ENCODE measurements at regions not wholly inside any gene's neighbourhood (a gene's known extent, or its start where the extent isn't known, plus 50 kb on each side); places are given as distances from the start of the nearest gene placed in this dataset.
"Not testable (repeated sequence)": the region's sequence is repeated elsewhere in the genome, so short reads cannot be mapped to it uniquely, and the experiment has no call there.

GRCh38 chr4:138398322-138398721 lies 156.2 kb upstream of the SLC7A11 start:
- no peak for DNase-seq (ENCODE audit: low read depth)

- DNase-seq (ENCODE audit: low read depth), result no peak
These were observed 151.9 kb upstream of the SLC7A11 start for GRCh38 chr4:138393886-138394610.

- no peak for DNase-seq (ENCODE audit: low read depth)
These were observed 150.7 kb upstream of the SLC7A11 start for GRCh38 chr4:138392751-138393308.

- no peak for DNase-seq (ENCODE audit: low read depth)
These were observed 148.0 kb upstream of the SLC7A11 start for GRCh38 chr4:138389976-138390685.

GRCh38 chr4:138374947-138375346 lies 132.8 kb upstream of the SLC7A11 start:
- no peak for DNase-seq (ENCODE audit: low read depth)

- no peak for DNase-seq (ENCODE audit: low read depth)
These were observed 125.8 kb upstream of the SLC7A11 start for GRCh38 chr4:138367942-138368341.

- DNase-seq (ENCODE audit: low read depth), result not testable (repeated sequence)
These were observed 110.3 kb upstream of the SLC7A11 start for GRCh38 chr4:138352446-138352845.

GRCh38 chr4:138348055-138348454 lies 105.9 kb upstream of the SLC7A11 start:
- DNase-seq (ENCODE audit: low read depth), result no peak

- no peak for DNase-seq (ENCODE audit: low read depth)
These were observed 105.4 kb upstream of the SLC7A11 start for GRCh38 chr4:138347561-138347960.

GRCh38 chr4:138344851-138345250 lies 102.7 kb upstream of the SLC7A11 start:
- DNase-seq (ENCODE audit: low read depth), result no peak

GRCh38 chr4:138344054-138344453 lies 101.9 kb upstream of the SLC7A11 start:
- DNase-seq (ENCODE audit: low read depth), result no peak

- DNase-seq (ENCODE audit: low read depth), result no peak
These were observed 99.7 kb upstream of the SLC7A11 start for GRCh38 chr4:138341739-138342415.

GRCh38 chr4:138338840-138339239 lies 96.7 kb upstream of the SLC7A11 start:
- no peak for DNase-seq (ENCODE audit: low read depth)

- DNase-seq (ENCODE audit: low read depth), result not testable (repeated sequence)
These were observed 96.1 kb upstream of the SLC7A11 start for GRCh38 chr4:138338222-138338621.

GRCh38 chr4:138334346-138335016 lies 92.3 kb upstream of the SLC7A11 start:
- no peak for DNase-seq (ENCODE audit: low read depth)

GRCh38 chr4:138332415-138332814 lies 90.3 kb upstream of the SLC7A11 start:
- DNase-seq (ENCODE audit: low read depth), result not testable (repeated sequence)

- DNase-seq (ENCODE audit: low read depth), result no peak
These were observed 88.4 kb upstream of the SLC7A11 start for GRCh38 chr4:138330531-138330930.

- DNase-seq (ENCODE audit: low read depth), result no peak
These were observed 87.4 kb upstream of the SLC7A11 start for GRCh38 chr4:138329506-138330070.

GRCh38 chr4:138327338-138327737 lies 85.2 kb upstream of the SLC7A11 start:
- DNase-seq (ENCODE audit: low read depth), result no peak

- no peak for DNase-seq (ENCODE audit: low read depth)
These were observed 78.7 kb upstream of the SLC7A11 start for GRCh38 chr4:138320831-138321230.

GRCh38 chr4:138320030-138320429 lies 77.9 kb upstream of the SLC7A11 start:
- DNase-seq (ENCODE audit: low read depth), result no peak
